Liver (tissue), 8 donors: ENCODE measurements at regions not wholly inside any gene's neighbourhood (a gene's known extent, or its start where the extent isn't known, plus 50 kb on each side); places are given as distances from the start of the nearest gene placed in this dataset.

Experiments
- DNase-seq: peaks from one replicate; pipeline ENCODE4 v3.0.0-alpha.2; 2017; ENCODE audit warnings: low spot score
- H3K27ac ChIP-seq, 2 donors: one replicate each; pipeline ENCODE4 v1.7.0; 2013; ENCODE audit warnings: inconsistent platforms in 2 of 2, low read length in 2 of 2, control low read depth in 1 of 2, low read depth in 1 of 2, mild to moderate bottlenecking in 1 of 2
- H3K27me3 ChIP-seq, 4 donors: one replicate each; pipeline versions ENCODE4 v1.6.1 to v1.7.0; 2013; ENCODE audit warnings: low read length in 3 of 4, inconsistent platforms in 1 of 4, mild to moderate bottlenecking in 1 of 4, moderate library complexity in 1 of 4; ENCODE audit not compliant: control insufficient read depth in 4 of 4, insufficient read depth in 4 of 4
- H3K36me3 ChIP-seq, 4 donors: one replicate each; pipeline versions ENCODE4 v1.6.1 to v1.7.0; 2013; ENCODE audit warnings: low read length in 3 of 4, mild to moderate bottlenecking in 3 of 4, low read depth in 1 of 4, moderate library complexity in 1 of 4; ENCODE audit not compliant: control insufficient read depth in 4 of 4, insufficient read depth in 3 of 4
- H3K4me1 ChIP-seq, 4 donors: one replicate each; pipeline versions ENCODE4 v1.6.1 to v1.7.0; 2013; ENCODE audit warnings: low read length in 3 of 4, mild to moderate bottlenecking in 3 of 4, moderate library complexity in 1 of 4; ENCODE audit not compliant: control insufficient read depth in 4 of 4, insufficient read depth in 4 of 4
- H3K4me3 ChIP-seq, 3 donors: one replicate each; pipeline versions ENCODE4 v1.6.1 to v1.7.0; 2013; ENCODE audit warnings: low read length in 3 of 3, control low read depth in 1 of 3, low read depth in 1 of 3, mild to moderate bottlenecking in 1 of 3
- H3K9ac ChIP-seq, 2 donors: one replicate each; pipeline ENCODE4 v1.7.0; 2013; ENCODE audit warnings: low read length in 2 of 2, mild to moderate bottlenecking in 2 of 2, moderate library complexity in 2 of 2, control low read depth in 1 of 2, low read depth in 1 of 2
- H3K9me3 ChIP-seq, 4 donors: one replicate each; pipeline versions ENCODE4 v1.6.1 to v1.7.0; 2013; ENCODE audit warnings: low read length in 3 of 4; ENCODE audit not compliant: control insufficient read depth in 4 of 4
- ATF3 ChIP-seq: IDR thresholded peaks from 2 replicates; pipeline ENCODE4 v1.6.1; 2016; ENCODE audit warnings: antibody characterized with exemption
- CTCF ChIP-seq: fragments of 150-350 bp; IDR thresholded peaks from 2 replicates; pipeline ENCODE4 v1.5.1; 2017; ENCODE audit warnings: improper control_type of control experiment, low read depth, low read length; ENCODE audit not compliant: missing input control
- FOXA1 ChIP-seq: IDR thresholded peaks from 2 replicates; pipeline ENCODE4 v1.6.1; 2016; ENCODE audit warnings: antibody characterized with exemption
- FOXA2 ChIP-seq: IDR thresholded peaks from 2 replicates; pipeline ENCODE4 v1.6.1; 2016; ENCODE audit warnings: antibody characterized with exemption
- GABPA ChIP-seq, 2 donors: IDR thresholded peaks in 1 of 2; conservative IDR thresholded peaks in 1 of 2; 2 replicates each; pipeline ENCODE4 v1.6.1; 2016; ENCODE audit warnings: antibody characterized with exemption in 2 of 2, mild to moderate bottlenecking in 1 of 2, moderate library complexity in 1 of 2
- HNF4G ChIP-seq: IDR thresholded peaks from 2 replicates; pipeline ENCODE4 v1.6.1; 2016; ENCODE audit warnings: antibody characterized with exemption
- JUND ChIP-seq, 2 donors: IDR thresholded peaks; 2 replicates each; pipeline ENCODE4 v1.6.1; 2016; ENCODE audit warnings: antibody characterized with exemption in 2 of 2
- MAX ChIP-seq: IDR thresholded peaks from 2 replicates; pipeline ENCODE4 v1.6.1; 2016; ENCODE audit warnings: antibody characterized with exemption
- NR2F2 ChIP-seq: IDR thresholded peaks from 2 replicates; pipeline ENCODE4 v1.6.1; 2016; ENCODE audit warnings: antibody characterized with exemption
- RAD21 ChIP-seq, 2 donors: IDR thresholded peaks; 2 replicates each; pipeline ENCODE4 v1.6.1; 2016; ENCODE audit warnings: antibody characterized with exemption in 2 of 2, mild to moderate bottlenecking in 2 of 2
- RXRA ChIP-seq, 2 donors: IDR thresholded peaks; 2 replicates each; pipeline ENCODE4 v1.6.1; 2017 to 2018; ENCODE audit warnings: antibody characterized with exemption in 2 of 2, mild to moderate bottlenecking in 1 of 2
- SP1 ChIP-seq: IDR thresholded peaks from 2 replicates; pipeline ENCODE4 v1.6.1; 2018; ENCODE audit warnings: antibody characterized with exemption, mild to moderate bottlenecking
- TAF1 ChIP-seq: conservative IDR thresholded peaks from 2 replicates; pipeline ENCODE4 v1.6.1; 2016; ENCODE audit warnings: antibody characterized with exemption, mild to moderate bottlenecking
- YY1 ChIP-seq: IDR thresholded peaks from 2 replicates; pipeline ENCODE4 v1.6.1; 2016; ENCODE audit warnings: antibody characterized with exemption, mild to moderate bottlenecking
- ZBTB33 ChIP-seq: IDR thresholded peaks from 2 replicates; pipeline ENCODE4 v1.6.1; 2016; ENCODE audit warnings: antibody characterized with exemption
- WGBS: extraction: QIAGEN DNeasy Blood & Tissue Kit; methylation state at CpG from one replicate; pipeline ENCODE4 v1.1.7; 2013; 5-methylcytosine and 5-hydroxymethylcytosine counted together
- donor health status: healthy.
- donor health status: healthy.
- donor health status: healthy.
- donor health status: healthy.
- donor health status: healthy.

GRCh38 chr16:6211644-6212043 is 1114.0 kb upstream of the EEF2KMT start:
- Histone ChIP-seq H3K4me1 (no peaks in the 10 kb centered on the region), H3K27me3 (peaks cover 0 to 3% (median 0%) of the 10 kb centered on the region in 4 donors), H3K9me3 (no peaks in the 10 kb centered on the region), H3K27ac (no peak overlapping the region), H3K9ac (no peak overlapping the region), H3K4me3 (no peak overlapping the region), H3K36me3 (no peaks in the 10 kb centered on the region)
- DNase-seq, result no peak
- TF ChIP-seq MAX (no peak), HNF4G (no peak)
- WGBS, result 77% methylated on average over 2 of the region's 2 CpGs

- H3K9me3 ChIP-seq, result no peaks in the 10 kb centered on the region
- no peaks in the 10 kb centered on the region for H3K4me1 ChIP-seq
- H3K9ac ChIP-seq, result no peak overlapping the region
- WGBS, result 34% methylated on average over 6 of the region's 6 CpGs
- no peak overlapping the region for H3K4me3 ChIP-seq
- H3K36me3 ChIP-seq, result no peaks in the 10 kb centered on the region
- no peak for DNase-seq
- H3K27ac ChIP-seq, result no peak overlapping the region
- peaks cover 0 to 3% (median 0%) of the 10 kb centered on the region in 4 donors for H3K27me3 ChIP-seq
- no peak for TF ChIP-seq HNF4G
- TF ChIP-seq RAD21 (IDR thresholded peaks at IDR 0.05), result no peak
- TF ChIP-seq TAF1, result no peak
- no peak for TF ChIP-seq FOXA1
- TF ChIP-seq MAX, result no peak
- TF ChIP-seq GABPA (IDR thresholded peaks at IDR 0.05 in 1 of 2, conservative IDR thresholded peaks at IDR 0.05 in 1 of 2), result no peak
- no peak for TF ChIP-seq CTCF
Measured at GRCh38 chr16:6209355-6209930, 1111.8 kb upstream of the EEF2KMT start.

- TF ChIP-seq NR2F2 (no peak), FOXA1 (no peak), SP1 (no peak)
- DNase-seq, result no peak
- H3K4me3 ChIP-seq, result no peak overlapping the region
- no peaks in the 10 kb centered on the region for H3K9me3 ChIP-seq
- no peaks in the 10 kb centered on the region for H3K4me1 ChIP-seq
- no peak overlapping the region for H3K27ac ChIP-seq
- 82% methylated on average over 3 of the region's 3 CpGs for WGBS
- H3K9ac ChIP-seq, result no peak overlapping the region
- no peaks in the 10 kb centered on the region for H3K36me3 ChIP-seq
- H3K27me3 ChIP-seq, result peaks cover 0 to 3% (median 0%) of the 10 kb centered on the region in 4 donors
Measured at GRCh38 chr16:6207580-6207979, 1110.0 kb upstream of the EEF2KMT start.

GRCh38 chr16:6207124-6207523 is 1109.5 kb upstream of the EEF2KMT start:
- no peak overlapping the region for H3K4me3 ChIP-seq
- no peaks in the 10 kb centered on the region for H3K4me1 ChIP-seq
- H3K36me3 ChIP-seq, result no peaks in the 10 kb centered on the region
- no peak for DNase-seq
- 15% methylated on average over 3 of the region's 3 CpGs for WGBS
- no peaks in the 10 kb centered on the region for H3K9me3 ChIP-seq
- peaks cover 0 to 3% (median 0%) of the 10 kb centered on the region in 4 donors for H3K27me3 ChIP-seq
- H3K9ac ChIP-seq, result no peak overlapping the region
- TF ChIP-seq YY1 (no peak), NR2F2 (no peak), SP1 (no peak), ZBTB33 (no peak), MAX (no peak), CTCF (no peak), FOXA1 (no peak), HNF4G (no peak), TAF1 (no peak), FOXA2 (no peak), JUND (IDR thresholded peaks at IDR 0.05) (no peak), RAD21 (IDR thresholded peaks at IDR 0.05) (no peak), ATF3 (no peak), RXRA (IDR thresholded peaks at IDR 0.05) (no peak)
- no peak overlapping the region for H3K27ac ChIP-seq
